GM12891 (cell line): ENCODE measurements at regions not wholly inside any gene's neighbourhood (a gene's known extent, or its start where the extent isn't known, plus 50 kb on each side); places are given as distances from the start of the nearest gene placed in this dataset.

Experiments used
- POLR2A ChIP-seq: IDR thresholded peaks from 2 replicates; pipeline ENCODE4 v1.6.1; 2011; ENCODE audit warnings: low read depth, low read length, control low read depth
- POLR2AphosphoS5 ChIP-seq: IDR thresholded peaks from 2 replicates; pipeline ENCODE4 v1.6.1; 2011; ENCODE audit warnings: low read depth, low read length, control low read depth
- TAF1 ChIP-seq: IDR thresholded peaks from 2 replicates; pipeline ENCODE4 v1.6.1; 2011; ENCODE audit warnings: low read depth, low read length, control low read depth

- no peak for TF ChIP-seq POLR2A
- TF ChIP-seq POLR2AphosphoS5 = no peak
- TF ChIP-seq TAF1 = no peak
Observed at GRCh38 chr16:50434872-50435478, 66.2 kb upstream of the BRD7 start.
